Gastrocnemius medialis (tissue), 4 donors: ENCODE measurements at regions not wholly inside any gene's neighbourhood (a gene's known extent, or its start where the extent isn't known, plus 50 kb on each side); places are given as distances from the start of the nearest gene placed in this dataset.

Source experiments
- CTCF ChIP-seq, 5 experiments: fragments of 450-650 bp in 3 of 5; fragments of 200-600 bp in 2 of 5; sonication (generic) in 2 of 5; IDR thresholded peaks in 4 of 5; conservative IDR thresholded peaks in 1 of 5; 1 replicate in 4 of 5; 2 replicates in 1 of 5; pipeline ENCODE4 v1.5.1; 2016 to 2019; ENCODE audit warnings: antibody characterized with exemption in 5 of 5, mild to moderate bottlenecking in 3 of 5, moderate library complexity in 3 of 5
- POLR2A ChIP-seq, 2 donors: fragments of 450-650 bp; IDR thresholded peaks; one replicate each; pipeline ENCODE4 v1.6.1; 2017; ENCODE audit warnings: antibody characterized with exemption in 2 of 2, mild to moderate bottlenecking in 2 of 2, moderate library complexity in 2 of 2

GRCh38 chr16:55949518-55949917, 74.3 kb upstream of the CES5A start:
- TF ChIP-seq CTCF (IDR thresholded peaks at IDR 0.05 in 4 of 5, conservative IDR thresholded peaks at IDR 0.05 in 1 of 5) (no peak), POLR2A (IDR thresholded peaks at IDR 0.05) (no peak)
